Brain microvascular endothelial cell (primary cell): ENCODE measurements at regions not wholly inside any gene's neighbourhood (a gene's known extent, or its start where the extent isn't known, plus 50 kb on each side); places are given as distances from the start of the nearest gene placed in this dataset.

Experiments used
- DNase-seq: peaks from one replicate; pipeline ENCODE4 v3.0.0-alpha.2; 2020
- H3K27ac ChIP-seq: fragments of 250-450 bp; sonication (Bioruptor Pico); 2 replicates; pipeline ENCODE4 v1.5.1; 2020; ENCODE audit warnings: mild to moderate bottlenecking, moderate library complexity
- H3K27me3 ChIP-seq: fragments of 250-450 bp; sonication (Bioruptor Pico); replicated peaks from 2 replicates; pipeline ENCODE4 v1.5.1; 2020; ENCODE audit warnings: mild to moderate bottlenecking
- H3K36me3 ChIP-seq: fragments of 250-450 bp; sonication (Bioruptor Pico); replicated peaks from 2 replicates; pipeline ENCODE4 v1.5.1; 2020; ENCODE audit warnings: mild to moderate bottlenecking
- H3K4me3 ChIP-seq: 2 replicates; pipeline ENCODE4 v1.5.1; 2011; ENCODE audit warnings: low read depth, mild to moderate bottlenecking, control low read depth, low read length, moderate library complexity
- CTCF ChIP-seq: IDR thresholded peaks from 2 replicates; pipeline ENCODE4 v1.5.1; 2011; ENCODE audit warnings: low read depth, mild to moderate bottlenecking, moderate library complexity, low read length, control low read depth, inconsistent platforms; ENCODE audit errors: missing control alignments
- in situ Hi-C: cut with HindIII; loops from 2 replicates; pipeline ENCODE4 v1.10.0; 2017; ENCODE audit warnings: low sequenced_read_pairs, low pct_ligation_motif_present

- TF ChIP-seq CTCF = no peak
- in situ Hi-C loops = no loop called here
- Histone ChIP-seq H3K27me3 (no peaks in the 10 kb centered on the region), H3K4me3 (no peak overlapping the region), H3K27ac (no peak overlapping the region), H3K36me3 (no peaks in the 10 kb centered on the region)
- no peak for DNase-seq
These were observed 159.1 kb upstream of the MAFB start for GRCh38 chr20:40848096-40848495.

- H3K27me3 ChIP-seq = no peaks in the 10 kb centered on the region
- TF ChIP-seq CTCF = no peak
- H3K4me3 ChIP-seq = no peak overlapping the region
- no peaks in the 10 kb centered on the region for H3K36me3 ChIP-seq
- no peak for DNase-seq
- in situ Hi-C loops = no loop called here
- H3K27ac ChIP-seq = no peak overlapping the region
These were observed 159.5 kb upstream of the MAFB start for GRCh38 chr20:40848526-40848925.

GRCh38 chr20:40849456-40849855, 160.4 kb upstream of the MAFB start:
- no peak for DNase-seq
- no peak for TF ChIP-seq CTCF
- in situ Hi-C loops = no loop called here
- Histone ChIP-seq H3K36me3 (no peaks in the 10 kb centered on the region), H3K27me3 (no peaks in the 10 kb centered on the region), H3K27ac (no peak overlapping the region), H3K4me3 (no peak overlapping the region)

- H3K36me3 ChIP-seq = no peaks in the 10 kb centered on the region
- TF ChIP-seq CTCF = no peak
- no peak overlapping the region for H3K27ac ChIP-seq
- no peaks in the 10 kb centered on the region for H3K27me3 ChIP-seq
- in situ Hi-C loops = no loop called here
- no peak for DNase-seq
- no peak overlapping the region for H3K4me3 ChIP-seq
These were observed 162.0 kb upstream of the MAFB start for GRCh38 chr20:40851051-40851450.

- in situ Hi-C loops = no loop called here
- no peaks in the 10 kb centered on the region for H3K36me3 ChIP-seq
- H3K27me3 ChIP-seq = no peaks in the 10 kb centered on the region
- no peak for TF ChIP-seq CTCF
- no peak for DNase-seq
- no peak overlapping the region for H3K4me3 ChIP-seq
- H3K27ac ChIP-seq = no peak overlapping the region
These were observed 166.2 kb upstream of the MAFB start for GRCh38 chr20:40855269-40855668.

GRCh38 chr20:40856653-40857052, 167.6 kb upstream of the MAFB start:
- H3K4me3 ChIP-seq = no peak overlapping the region
- no peak for TF ChIP-seq CTCF
- no peaks in the 10 kb centered on the region for H3K36me3 ChIP-seq
- no peak for DNase-seq
- in situ Hi-C loops = no loop called here
- H3K27ac ChIP-seq = no peak overlapping the region
- H3K27me3 ChIP-seq = no peaks in the 10 kb centered on the region
